Loucy (cell line): ENCODE measurements at regions not wholly inside any gene's neighbourhood (a gene's known extent, or its start where the extent isn't known, plus 50 kb on each side); places are given as distances from the start of the nearest gene placed in this dataset.

Experiments used
- H2AFZ ChIP-seq: fragments of 200-600 bp; sonication (generic); 2 replicates; pipeline ENCODE4 v1.6.0; 2016; ENCODE audit warnings: antibody characterized with exemption, mild to moderate bottlenecking, low read length, moderate library complexity
- H3F3A ChIP-seq: fragments of 200-600 bp; 2 replicates; pipeline ENCODE4 v1.6.0; 2016; ENCODE audit warnings: antibody characterized with exemption, low read depth, mild to moderate bottlenecking
- H3K27me3 ChIP-seq: fragments of 200-600 bp; sonication (generic); 2 replicates; pipeline ENCODE4 v1.6.1; 2014; ENCODE audit warnings: low read length, mild to moderate bottlenecking; ENCODE audit not compliant: insufficient read depth, poor library complexity, severe bottlenecking
- H3K36me3 ChIP-seq: fragments of 200-600 bp; sonication (generic); 2 replicates; pipeline ENCODE4 v1.6.1; 2016; ENCODE audit warnings: low read length; ENCODE audit not compliant: insufficient read depth
- H3K4me1 ChIP-seq: fragments of 200-600 bp; sonication (generic); 2 replicates; pipeline ENCODE4 v1.5.1; 2014; ENCODE audit warnings: low read length, mild to moderate bottlenecking; ENCODE audit not compliant: insufficient read depth, poor library complexity, severe bottlenecking
- H3K4me2 ChIP-seq: fragments of 200-600 bp; sonication (generic); 2 replicates; pipeline ENCODE4 v1.6.0; 2014; ENCODE audit warnings: antibody characterized with exemption, low read length, low read depth, mild to moderate bottlenecking; ENCODE audit not compliant: poor library complexity, severe bottlenecking
- H3K4me3 ChIP-seq: fragments of 200-600 bp; sonication (generic); 2 replicates; pipeline ENCODE4 v1.5.1; 2014; ENCODE audit warnings: low read length, mild to moderate bottlenecking, mixed read lengths; ENCODE audit not compliant: poor library complexity, severe bottlenecking
- H3K79me2 ChIP-seq: fragments of 200-600 bp; sonication (generic); 2 replicates; pipeline ENCODE4 v1.6.1; 2014; ENCODE audit warnings: low read length; ENCODE audit not compliant: insufficient read depth
- H3K9ac ChIP-seq: fragments of 200-600 bp; sonication (generic); 2 replicates; pipeline ENCODE4 v1.6.0; 2014; ENCODE audit warnings: mild to moderate bottlenecking, low read depth, low read length, moderate library complexity; ENCODE audit not compliant: poor library complexity, severe bottlenecking
- H3K9me2 ChIP-seq: fragments of 200-600 bp; sonication (generic); replicated peaks from 2 replicates; pipeline ENCODE4 v1.6.1; 2016; ENCODE audit warnings: low read depth, low read length, mixed read lengths
- H3K9me3 ChIP-seq: fragments of 200-600 bp; sonication (generic); 2 replicates; pipeline ENCODE4 v1.6.1; 2014; ENCODE audit warnings: mild to moderate bottlenecking, antibody characterized with exemption, low read length, low read depth; ENCODE audit not compliant: insufficient read depth
- H4K20me1 ChIP-seq: fragments of 200-600 bp; sonication (generic); 2 replicates; pipeline ENCODE4 v1.6.0; 2014; ENCODE audit warnings: antibody characterized with exemption, low read length, mild to moderate bottlenecking; ENCODE audit not compliant: insufficient read depth, poor library complexity, severe bottlenecking
- EZH2phosphoT487 ChIP-seq: fragments of 200-600 bp; IDR thresholded peaks from 2 replicates; pipeline ENCODE4 v1.6.1; 2018; ENCODE audit warnings: antibody characterized with exemption, mild to moderate bottlenecking, moderate library complexity, borderline replicate concordance
- TF ChIP-seq, protein P1 (sequence below): fragments of 200-600 bp; sonication (generic); conservative IDR thresholded peaks from 2 replicates; pipeline ENCODE4 v1.5.1; 2014; ENCODE audit warnings: mild to moderate bottlenecking, antibody characterized with exemption, low read length

DNA sequence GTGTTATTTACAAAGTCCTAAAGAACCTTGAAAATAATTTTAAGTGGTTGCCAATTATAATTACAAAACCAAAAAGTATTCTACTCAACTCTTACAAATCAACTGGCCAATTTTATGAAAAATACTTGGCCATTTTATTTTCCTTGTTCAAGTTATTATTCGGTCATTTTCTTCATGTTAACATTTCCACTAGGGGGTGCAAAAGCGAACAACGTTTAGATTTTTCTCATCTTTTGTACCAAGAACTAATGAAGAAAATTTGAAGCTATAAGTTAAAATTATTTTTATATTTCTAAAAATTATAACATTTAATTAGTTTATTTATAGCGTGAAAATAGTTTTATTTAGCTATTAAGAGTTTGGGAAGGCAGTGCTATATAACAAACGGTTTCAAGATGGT is 1453.3 kb downstream of the MAT2B start:
- H2AFZ ChIP-seq, result no peak overlapping the region
- TF ChIP-seq EZH2phosphoT487, result no peak
- TF ChIP-seq, protein P1, sequence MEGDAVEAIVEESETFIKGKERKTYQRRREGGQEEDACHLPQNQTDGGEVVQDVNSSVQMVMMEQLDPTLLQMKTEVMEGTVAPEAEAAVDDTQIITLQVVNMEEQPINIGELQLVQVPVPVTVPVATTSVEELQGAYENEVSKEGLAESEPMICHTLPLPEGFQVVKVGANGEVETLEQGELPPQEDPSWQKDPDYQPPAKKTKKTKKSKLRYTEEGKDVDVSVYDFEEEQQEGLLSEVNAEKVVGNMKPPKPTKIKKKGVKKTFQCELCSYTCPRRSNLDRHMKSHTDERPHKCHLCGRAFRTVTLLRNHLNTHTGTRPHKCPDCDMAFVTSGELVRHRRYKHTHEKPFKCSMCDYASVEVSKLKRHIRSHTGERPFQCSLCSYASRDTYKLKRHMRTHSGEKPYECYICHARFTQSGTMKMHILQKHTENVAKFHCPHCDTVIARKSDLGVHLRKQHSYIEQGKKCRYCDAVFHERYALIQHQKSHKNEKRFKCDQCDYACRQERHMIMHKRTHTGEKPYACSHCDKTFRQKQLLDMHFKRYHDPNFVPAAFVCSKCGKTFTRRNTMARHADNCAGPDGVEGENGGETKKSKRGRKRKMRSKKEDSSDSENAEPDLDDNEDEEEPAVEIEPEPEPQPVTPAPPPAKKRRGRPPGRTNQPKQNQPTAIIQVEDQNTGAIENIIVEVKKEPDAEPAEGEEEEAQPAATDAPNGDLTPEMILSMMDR, result no peak; the same call in 1 of the 2 replicates
- H3K4me2 ChIP-seq, result no peak overlapping the region
- no peaks in the 10 kb centered on the region for H3K9me2 ChIP-seq
- no peaks in the 10 kb centered on the region for H3K27me3 ChIP-seq
- no peak overlapping the region for H3K4me3 ChIP-seq
- no peaks in the 10 kb centered on the region for H4K20me1 ChIP-seq
- no peak overlapping the region for H3K9ac ChIP-seq
- H3K9me3 ChIP-seq, result no peaks in the 10 kb centered on the region
- no peaks in the 10 kb centered on the region for H3K36me3 ChIP-seq
- no peaks in the 10 kb centered on the region for H3K4me1 ChIP-seq
- H3F3A ChIP-seq, result no peaks in the 10 kb centered on the region
- H3K79me2 ChIP-seq, result no peaks in the 10 kb centered on the region

DNA sequence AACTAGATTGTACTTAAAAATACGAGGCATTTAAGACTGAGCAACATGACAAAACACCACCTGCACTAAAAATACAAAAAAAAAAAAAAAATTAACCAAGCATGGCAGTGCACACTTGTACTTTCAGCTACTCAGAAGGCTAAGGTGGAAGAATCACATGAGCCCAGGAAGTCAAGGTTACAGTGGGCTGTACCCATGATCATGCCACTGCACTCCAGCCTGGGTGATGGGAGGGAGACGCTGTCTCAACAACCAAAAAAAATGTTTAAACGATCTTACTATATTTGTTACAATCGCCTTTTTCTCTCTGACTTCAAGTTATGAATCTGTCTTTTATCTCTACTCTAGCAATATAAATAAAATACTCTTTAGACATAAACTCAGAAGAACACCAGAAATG is 1454.3 kb downstream of the MAT2B start:
- Histone ChIP-seq H3K79me2 (no peaks in the 10 kb centered on the region), H4K20me1 (no peaks in the 10 kb centered on the region), H2AFZ (no peak overlapping the region), H3K36me3 (no peaks in the 10 kb centered on the region), H3K27me3 (no peaks in the 10 kb centered on the region), H3K4me1 (no peaks in the 10 kb centered on the region), H3K9me3 (no peaks in the 10 kb centered on the region), H3K9ac (no peak overlapping the region), H3K4me3 (no peak overlapping the region), H3K4me2 (no peak overlapping the region), H3F3A (no peaks in the 10 kb centered on the region), H3K9me2 (no peaks in the 10 kb centered on the region)
- TF ChIP-seq EZH2phosphoT487, result no peak
- TF ChIP-seq, protein P1, result no peak

DNA sequence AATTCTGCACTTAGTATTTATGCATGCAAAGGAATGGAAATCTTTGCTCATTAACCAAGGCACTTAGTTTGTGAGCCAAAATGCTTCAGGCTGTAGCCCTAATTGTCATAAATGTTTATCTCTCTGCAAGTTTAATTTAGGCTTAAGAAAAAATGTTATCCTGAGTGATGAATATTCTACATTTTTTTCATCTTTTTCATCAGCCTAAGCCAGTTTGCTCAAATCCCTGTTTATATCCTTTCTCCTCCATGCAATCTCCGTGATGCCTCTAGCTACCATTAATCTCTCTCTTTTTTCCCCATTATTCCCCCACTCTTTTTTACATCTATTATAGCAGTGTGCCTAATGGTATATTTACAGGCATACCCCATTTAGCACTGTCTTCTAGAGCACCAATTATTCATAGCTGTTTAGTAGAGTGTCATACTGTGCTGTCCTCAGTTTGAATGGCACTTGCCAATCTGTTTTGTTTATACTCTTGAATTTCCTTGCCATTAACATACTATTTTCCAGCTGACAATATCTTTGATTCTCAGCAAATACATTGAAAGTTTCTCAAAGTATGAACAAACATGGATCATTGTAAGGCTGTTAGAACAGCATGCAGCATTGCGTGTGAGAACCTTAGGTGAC is 1457.0 kb downstream of the MAT2B start:
- Histone ChIP-seq H3K27me3 (no peaks in the 10 kb centered on the region), H3K36me3 (no peaks in the 10 kb centered on the region), H3K4me3 (no peak overlapping the region), H3F3A (no peaks in the 10 kb centered on the region), H4K20me1 (no peaks in the 10 kb centered on the region), H2AFZ (no peak overlapping the region), H3K79me2 (no peaks in the 10 kb centered on the region), H3K9me2 (no peaks in the 10 kb centered on the region), H3K4me1 (no peaks in the 10 kb centered on the region), H3K9ac (no peak overlapping the region), H3K4me2 (no peak overlapping the region), H3K9me3 (no peaks in the 10 kb centered on the region)
- TF ChIP-seq, protein P1, result no peak
- TF ChIP-seq EZH2phosphoT487, result no peak
